Hepatocyte (in vitro differentiated cells): ENCODE measurements at regions not wholly inside any gene's neighbourhood (a gene's known extent, or its start where the extent isn't known, plus 50 kb on each side); places are given as distances from the start of the nearest gene placed in this dataset.
"Not testable (repeated sequence)": the region's sequence is repeated elsewhere in the genome, so short reads cannot be mapped to it uniquely, and the experiment has no call there.

ENCODE experiments used
- DNase-seq: peaks from one replicate; pipeline ENCODE4 v3.0.0-alpha.2; 2016; ENCODE audit warnings: low spot score
- H2AFZ ChIP-seq: fragments of 200-600 bp; sonication (generic); 2 replicates; pipeline ENCODE4 v1.6.0; 2016; ENCODE audit warnings: antibody characterized with exemption, mild to moderate bottlenecking
- H3K27ac ChIP-seq: fragments of 200-600 bp; sonication (generic); 2 replicates; pipeline ENCODE4 v1.5.1; 2016; ENCODE audit warnings: mild to moderate bottlenecking
- H3K27me3 ChIP-seq: fragments of 200-600 bp; sonication (generic); 2 replicates; pipeline ENCODE4 v1.6.1; 2016
- H3K36me3 ChIP-seq: fragments of 200-600 bp; sonication (generic); replicated peaks from 2 replicates; pipeline ENCODE4 v1.5.1; 2016; ENCODE audit warnings: low read depth; ENCODE audit not compliant: insufficient read depth
- H3K4me1 ChIP-seq: fragments of 200-600 bp; sonication (generic); 2 replicates; pipeline ENCODE4 v1.5.1; 2016; ENCODE audit warnings: mild to moderate bottlenecking, moderate library complexity; ENCODE audit not compliant: insufficient read depth
- H3K4me2 ChIP-seq: fragments of 200-600 bp; sonication (generic); 2 replicates; pipeline ENCODE4 v1.6.0; 2016
- H3K4me3 ChIP-seq: fragments of 200-600 bp; sonication (generic); 2 replicates; pipeline ENCODE4 v1.5.1; 2016; ENCODE audit warnings: mild to moderate bottlenecking
- H3K79me2 ChIP-seq: fragments of 200-600 bp; sonication (generic); 2 replicates; pipeline ENCODE4 v1.6.0; 2017; ENCODE audit warnings: mild to moderate bottlenecking
- H3K9me2 ChIP-seq: fragments of 200-600 bp; sonication (generic); replicated peaks from 2 replicates; pipeline ENCODE4 v1.6.0; 2017; ENCODE audit warnings: mild to moderate bottlenecking; ENCODE audit not compliant: insufficient read depth
- H3K9me3 ChIP-seq: fragments of 200-600 bp; sonication (generic); 2 replicates; pipeline ENCODE4 v1.5.1; 2016; ENCODE audit warnings: low read depth, mild to moderate bottlenecking
- H4K20me1 ChIP-seq: fragments of 200-600 bp; sonication (generic); 2 replicates; pipeline ENCODE4 v1.6.0; 2016; ENCODE audit warnings: mild to moderate bottlenecking; ENCODE audit not compliant: insufficient read depth, poor library complexity, severe bottlenecking
- CTCF ChIP-seq: fragments of 200-600 bp; sonication (generic); IDR thresholded peaks from 2 replicates; pipeline ENCODE4 v1.5.1; 2016; ENCODE audit warnings: antibody characterized with exemption, mild to moderate bottlenecking; ENCODE audit not compliant: poor library complexity
- EZH2 ChIP-seq: fragments of 200-600 bp; sonication (generic); IDR thresholded peaks from 2 replicates; pipeline ENCODE4 v1.6.1; 2016; ENCODE audit warnings: antibody characterized with exemption, mild to moderate bottlenecking, borderline replicate concordance
- EZH2phosphoT487 ChIP-seq: fragments of 200-600 bp; sonication (generic); IDR thresholded peaks from one replicate; pipeline ENCODE4 v1.6.1; 2018; ENCODE audit warnings: antibody characterized with exemption, mild to moderate bottlenecking, low read depth, moderate library complexity; ENCODE audit not compliant: unreplicated experiment, severe bottlenecking
- WGBS: methylation state at CpG from one replicate; pipeline ENCODE4 v1.1.6; 2016; ENCODE audit warnings: low lambda C conversion rate; ENCODE audit errors: missing lambda C conversion rate; 5-methylcytosine and 5-hydroxymethylcytosine counted together

- Histone ChIP-seq H3K36me3 (no peaks in the 10 kb centered on the region), H3K4me1 (no peaks in the 10 kb centered on the region), H3K4me2 (no peak overlapping the region), H4K20me1 (no peaks in the 10 kb centered on the region), H3K9me2 (no peaks in the 10 kb centered on the region), H3K79me2 (no peaks in the 10 kb centered on the region), H3K27ac (no peak overlapping the region), H3K27me3 (no peaks in the 10 kb centered on the region), H2AFZ (no peak overlapping the region), H3K4me3 (no peak overlapping the region), H3K9me3 (no peaks in the 10 kb centered on the region)
- no peak for DNase-seq
- TF ChIP-seq EZH2 (no peak), EZH2phosphoT487 (no peak), CTCF (no peak)
Observed at GRCh38 chr2:34787341-34787740, 1188.2 kb upstream of the FAM98A start.

GRCh38 chr2:34785206-34785785, 1186.2 kb upstream of the FAM98A start:
- Histone ChIP-seq H3K9me3 (no peaks in the 10 kb centered on the region), H3K27me3 (no peaks in the 10 kb centered on the region), H3K79me2 (no peaks in the 10 kb centered on the region), H3K4me3 (no peak overlapping the region), H3K36me3 (no peaks in the 10 kb centered on the region), H4K20me1 (no peaks in the 10 kb centered on the region), H3K4me1 (no peaks in the 10 kb centered on the region), H3K4me2 (no peak overlapping the region), H2AFZ (no peak overlapping the region), H3K9me2 (no peaks in the 10 kb centered on the region), H3K27ac (no peak overlapping the region)
- WGBS = 87% methylated on average over 3 of the region's 3 CpGs
- no peak for DNase-seq
- TF ChIP-seq CTCF (no peak), EZH2 (no peak), EZH2phosphoT487 (no peak)

GRCh38 chr2:34784701-34785100, 1185.6 kb upstream of the FAM98A start:
- Histone ChIP-seq H3K9me2 (no peaks in the 10 kb centered on the region), H3K4me2 (no peak overlapping the region), H3K9me3 (no peaks in the 10 kb centered on the region), H3K27ac (no peak overlapping the region), H3K79me2 (no peaks in the 10 kb centered on the region), H3K4me1 (no peaks in the 10 kb centered on the region), H3K36me3 (no peaks in the 10 kb centered on the region), H3K4me3 (no peak overlapping the region), H4K20me1 (no peaks in the 10 kb centered on the region), H3K27me3 (no peaks in the 10 kb centered on the region), H2AFZ (no peak overlapping the region)
- TF ChIP-seq EZH2 (no peak), CTCF (no peak), EZH2phosphoT487 (no peak)
- WGBS = 93% methylated on average over 1 of the region's 1 CpG
- DNase-seq = no peak

- WGBS = 87% methylated on average over 7 of the region's 7 CpGs
- H3K79me2 ChIP-seq = not testable (repeated sequence)
Observed at GRCh38 chr2:34750742-34751141, 1151.6 kb upstream of the FAM98A start.

More at GRCh38 chr2:34750742-34751141, 1151.6 kb upstream of the FAM98A start:
- H2AFZ ChIP-seq, DNase-seq, H3K4me2 ChIP-seq, H3K4me1 ChIP-seq, H3K36me3 ChIP-seq, H3K27me3 ChIP-seq, H4K20me1 ChIP-seq, H3K9me2 ChIP-seq, H3K4me3 ChIP-seq, H3K9me3 ChIP-seq, H3K27ac ChIP-seq: not testable (repeated sequence)
